A549 (cell line): ENCODE measurements at regions not wholly inside any gene's neighbourhood (a gene's known extent, or its start where the extent isn't known, plus 50 kb on each side); places are given as distances from the start of the nearest gene placed in this dataset.

Experiments used
- ATAC-seq, 2 experiments: fragments of 200-7000 bp in 1 of 2; fragments of >200 bp in 1 of 2; cut with Nextera tagmentation in 1 of 2; cut with Tn5 transposase in 1 of 2; 3 replicates each; pipeline versions ENCODE4 v1.8.0 to v1.9.1; 2018 to 2020; ENCODE audit warnings: mild to moderate bottlenecking in 1 of 2, moderate library complexity in 1 of 2
- CTCF ChIA-PET: fragments of 300-600 bp; sonication (Branson Sonifier 250); formaldehyde crosslinking; extraction: SDS; loops from one replicate; lab custom pipeline; 2021; ENCODE audit warnings: antibody characterized with exemption, inconsistent platforms; lab: Yijun Ruan, JAX
- POLR2A ChIA-PET: fragments of 350-600 bp; formaldehyde crosslinking; extraction: SDS; loops from one replicate; lab custom pipeline; 2021; ENCODE audit warnings: antibody characterized with exemption, inconsistent platforms; lab: Yijun Ruan, JAX
- DNase-seq, 2 experiments: peaks; one replicate each; pipeline versions ENCODE4 v3.0.0 to v3.0.0-alpha.2; 2011 to 2016; ENCODE audit warnings: low read depth in 1 of 2, low spot score in 1 of 2
- FAIRE-seq: peaks from 2 replicates; lab custom pipeline; 2011; peaks lifted over from hg19 to GRCh38; lab: Jason Lieb, UNC
- H3K27ac ChIP-seq, 2 experiments: fragments of >200 bp; sonication (Bioruptor Twin); formaldehyde crosslinking; 3 replicates each; pipeline ENCODE4 v1.5.1; 2016 to 2017
- H3K4me1 ChIP-seq: fragments of >200 bp; sonication (Bioruptor Twin); formaldehyde crosslinking; 3 replicates; pipeline ENCODE4 v1.6.1; 2016
- H3K4me2 ChIP-seq: fragments of >200 bp; sonication (Bioruptor Twin); formaldehyde crosslinking; 3 replicates; pipeline ENCODE4 v1.6.1; 2016
- H3K4me3 ChIP-seq: fragments of >200 bp; sonication (Bioruptor Twin); formaldehyde crosslinking; 3 replicates; pipeline ENCODE4 v1.5.1; 2016
- H3K9me3 ChIP-seq: fragments of >200 bp; sonication (Bioruptor Twin); formaldehyde crosslinking; 3 replicates; pipeline ENCODE4 v1.6.1; 2016
- EHMT2 ChIP-seq: fragments of 200-600 bp; sonication (generic); IDR thresholded peaks from 2 replicates; pipeline ENCODE4 v1.6.1; 2016; ENCODE audit warnings: antibody characterized with exemption, low read depth, mild to moderate bottlenecking, moderate library complexity
- EP300 ChIP-seq, 2 experiments: fragments of >200 bp; sonication (Bioruptor Twin); formaldehyde crosslinking; IDR thresholded peaks; 2 replicates in 1 of 2; 3 replicates in 1 of 2; pipeline ENCODE4 v1.6.1; 2016 to 2017
- FOXS1 ChIP-seq: fragments of 250-450 bp; sonication (Bioruptor Pico); IDR thresholded peaks from 2 replicates; pipeline ENCODE4 v1.5.0; 2020; ENCODE audit warnings: mild to moderate bottlenecking, moderate library complexity
- HMGXB4 ChIP-seq: fragments of 250-450 bp; sonication (Bioruptor Pico); IDR thresholded peaks from 2 replicates; pipeline ENCODE4 v1.5.0; 2021; ENCODE audit warnings: mild to moderate bottlenecking, moderate library complexity, borderline replicate concordance
- HOXA7 ChIP-seq: fragments of 250-450 bp; sonication (Bioruptor Pico); IDR thresholded peaks from 2 replicates; pipeline ENCODE4 v1.5.0; 2020; ENCODE audit warnings: mild to moderate bottlenecking, moderate library complexity
- HOXB13 ChIP-seq: fragments of 250-450 bp; sonication (Bioruptor Pico); IDR thresholded peaks from 2 replicates; pipeline ENCODE4 v1.5.0; 2020; ENCODE audit warnings: low read depth, mild to moderate bottlenecking, moderate library complexity
- MAFK ChIP-seq: fragments of 450-650 bp; IDR thresholded peaks from 2 replicates; pipeline ENCODE4 v1.6.1; 2014; ENCODE audit not compliant: partially characterized antibody
- MYC ChIP-seq: IDR thresholded peaks from 2 replicates; pipeline ENCODE4 v1.6.1; 2012; ENCODE audit warnings: mild to moderate bottlenecking, inconsistent platforms, low read length, improper control_type of control experiment, borderline replicate concordance
- NFE2L2 ChIP-seq: fragments of 150-350 bp; conservative IDR thresholded peaks from 2 replicates; pipeline ENCODE4 v1.6.1; 2014; ENCODE audit warnings: low read length
- POLR2A ChIP-seq: IDR thresholded peaks from 2 replicates; pipeline ENCODE4 v1.6.1; 2012; ENCODE audit warnings: mild to moderate bottlenecking, low read length
- POLR2AphosphoS2 ChIP-seq: conservative IDR thresholded peaks from 2 replicates; pipeline ENCODE4 v1.6.1; 2012; ENCODE audit warnings: low read length, improper control_type of control experiment, inconsistent platforms
- RCOR1 ChIP-seq: fragments of 150-350 bp; IDR thresholded peaks from 2 replicates; pipeline ENCODE4 v1.6.1; 2014; ENCODE audit warnings: antibody characterized with exemption, low read length, low read depth
- SREBF2 ChIP-seq: fragments of 450-650 bp; IDR thresholded peaks from 2 replicates; pipeline ENCODE4 v1.6.1; 2014; ENCODE audit warnings: mild to moderate bottlenecking, moderate library complexity
- TP53 ChIP-seq: fragments of 250-450 bp; sonication (Bioruptor Pico); IDR thresholded peaks from 2 replicates; pipeline ENCODE4 v1.5.0; 2021; ENCODE audit warnings: mild to moderate bottlenecking, moderate library complexity
- USF2 ChIP-seq: fragments of 450-650 bp; IDR thresholded peaks from 2 replicates; pipeline ENCODE4 v1.6.1; 2014; ENCODE audit warnings: antibody characterized with exemption
- ZC3H11A ChIP-seq: fragments of 450-650 bp; IDR thresholded peaks from 2 replicates; pipeline ENCODE4 v1.6.1; 2014; ENCODE audit warnings: antibody characterized with exemption, mild to moderate bottlenecking
- ZNF302 ChIP-seq: fragments of 250-450 bp; sonication (Bioruptor Pico); IDR thresholded peaks from 2 replicates; pipeline ENCODE4 v1.9.0; 2021; ENCODE audit warnings: inconsistent platforms, mild to moderate bottlenecking, moderate library complexity
- ZSCAN20 ChIP-seq: fragments of 250-450 bp; sonication (Bioruptor Pico); IDR thresholded peaks from 2 replicates; pipeline ENCODE4 v1.8.0; 2022; ENCODE audit warnings: mild to moderate bottlenecking, moderate library complexity
- WGBS: methylation state at CpG from one replicate; pipeline ENCODE4 v1.1.6; 2017; ENCODE audit errors: missing lambda C conversion rate; 5-methylcytosine and 5-hydroxymethylcytosine counted together
- TF ChIP-seq, protein P1 (sequence below): IDR thresholded peaks from 2 replicates; pipeline ENCODE4 v1.6.1; 2012

- no peak for TF ChIP-seq FOXS1 (CRISPR knock-in tag)
- no peak for TF ChIP-seq HMGXB4
- no peak for TF ChIP-seq HOXA7 (CRISPR knock-in tag)
Observed at GRCh38 chr10:57202356-57202755, 841.3 kb upstream of the ZWINT start (continued).

GRCh38 chr10:57188846-57189245 lies 827.8 kb upstream of the ZWINT start:
- CTCF ChIA-PET, result no interaction called here
- DNase-seq (no peak), FAIRE-seq (no peak), ATAC-seq (no peak)
- TF ChIP-seq MYC (no peak), EHMT2 (no peak), SREBF2 (no peak)
- Histone ChIP-seq H3K4me3 (no peak overlapping the region), H3K27ac (no peak overlapping the region), H3K9me3 (no peaks in the 10 kb centered on the region), H3K4me1 (no peaks in the 10 kb centered on the region), H3K4me2 (no peak overlapping the region)
- 53% methylated on average over 1 of the region's 1 CpG for WGBS
- POLR2A ChIA-PET, result no interaction called here

DNA sequence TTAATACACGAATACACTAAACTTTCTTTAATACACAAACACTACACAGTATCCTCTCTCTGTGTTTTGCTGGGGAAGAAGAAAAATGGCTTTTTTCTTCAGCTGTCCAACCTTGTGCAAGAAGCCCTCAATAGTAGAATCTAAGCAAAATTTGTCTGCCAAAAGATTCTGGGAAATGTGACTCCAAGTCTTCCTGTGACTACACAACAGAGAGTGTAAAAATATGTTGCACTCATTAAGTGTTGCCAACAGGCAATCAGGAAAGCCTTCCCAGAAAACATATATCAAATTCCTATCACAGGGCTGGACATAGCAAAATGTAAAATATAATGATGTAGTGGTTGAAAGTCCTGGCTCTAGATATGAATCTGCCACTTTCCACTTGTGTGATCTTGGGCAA lies 825.1 kb upstream of the ZWINT start:
- CTCF ChIA-PET, result no interaction called here
- no peak for ATAC-seq

GRCh38 chr10:57169597-57169996 lies 808.5 kb upstream of the ZWINT start:
- Histone ChIP-seq H3K4me1 (no peaks in the 10 kb centered on the region), H3K27ac (no peak overlapping the region), H3K9me3 (no peaks in the 10 kb centered on the region), H3K4me2 (no peak overlapping the region), H3K4me3 (no peak overlapping the region)
- ChIA-PET POLR2A (no interaction called here), CTCF (no interaction called here)
- TF ChIP-seq FOXS1 (CRISPR knock-in tag) (no peak), ZSCAN20 (CRISPR knock-in tag) (no peak), TP53 (CRISPR knock-in tag) (no peak), MAFK (no peak), USF2 (no peak), POLR2A (no peak), EP300 (IDR thresholded peaks at IDR 0.05) (no peak)
- DNase-seq (no peak), FAIRE-seq (no peak), ATAC-seq (no peak)
- WGBS, result 0% methylated on average over 1 of the region's 1 CpG

More for the DNA sequence above, 825.1 kb upstream of the ZWINT start:
- H3K4me2 ChIP-seq, result no peak overlapping the region
- DNase-seq (no peak), FAIRE-seq (no peak)
- POLR2A ChIA-PET, result no interaction called here
- H3K9me3 ChIP-seq, result no peaks in the 10 kb centered on the region; the same call in 2 of the 3 replicates
- no peak overlapping the region for H3K4me3 ChIP-seq
- H3K27ac ChIP-seq, result no peak overlapping the region
- TF ChIP-seq ZNF302 (CRISPR knock-in tag), result no peak
- 50% methylated on average over 1 of the region's 1 CpG for WGBS
- H3K4me1 ChIP-seq, result no peaks in the 10 kb centered on the region

DNA sequence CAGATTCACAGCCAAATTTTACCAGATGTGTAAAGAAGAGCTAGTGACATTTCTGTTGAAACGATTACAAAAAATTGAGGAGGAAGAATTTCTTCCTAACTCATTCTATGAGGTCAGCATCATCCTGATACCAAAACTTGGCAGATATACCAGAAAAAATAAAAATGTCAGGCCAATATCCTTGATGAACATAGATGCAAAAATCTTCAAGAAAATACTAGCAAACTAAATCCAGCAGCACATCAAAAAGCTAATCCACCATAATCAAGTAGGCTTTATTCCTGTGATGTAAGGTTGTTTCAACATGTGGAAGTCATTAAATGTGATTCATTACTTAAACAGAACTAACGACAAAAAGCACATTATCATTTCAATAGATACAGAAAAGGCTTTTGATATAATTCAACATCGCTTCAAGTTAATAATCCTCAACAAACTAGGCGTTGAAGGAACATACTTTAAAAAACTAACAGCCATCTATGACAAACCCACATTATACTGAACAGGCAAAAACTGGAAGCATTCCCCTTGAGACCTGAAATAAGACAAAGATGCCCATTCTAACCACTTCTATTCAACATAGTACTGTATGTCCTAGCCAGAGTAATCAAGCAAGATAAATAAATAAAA lies 807.7 kb upstream of the ZWINT start:
- POLR2A ChIA-PET, result no interaction called here
- no peak for TF ChIP-seq ZC3H11A
- TF ChIP-seq EP300 (IDR thresholded peaks at IDR 0.05), result no peak
- TF ChIP-seq USF2, result no peak
- TF ChIP-seq, protein P1, sequence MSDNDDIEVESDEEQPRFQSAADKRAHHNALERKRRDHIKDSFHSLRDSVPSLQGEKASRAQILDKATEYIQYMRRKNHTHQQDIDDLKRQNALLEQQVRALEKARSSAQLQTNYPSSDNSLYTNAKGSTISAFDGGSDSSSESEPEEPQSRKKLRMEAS, result no peak
- TF ChIP-seq MAFK, result no peak
- no peak for TF ChIP-seq HOXB13 (CRISPR knock-in tag)
- no peak for TF ChIP-seq RCOR1
- TF ChIP-seq POLR2AphosphoS2, result no peak
- TF ChIP-seq NFE2L2, result no peak
- TF ChIP-seq POLR2A, result no peak
- ATAC-seq, result no peak

More for the DNA sequence above, 807.7 kb upstream of the ZWINT start:
- no peak for DNase-seq
- H3K4me3 ChIP-seq, result no peak overlapping the region
- no peaks in the 10 kb centered on the region for H3K9me3 ChIP-seq
- CTCF ChIA-PET, result no interaction called here
- H3K27ac ChIP-seq, result no peak overlapping the region
- no peaks in the 10 kb centered on the region for H3K4me1 ChIP-seq
- no peak overlapping the region for H3K4me2 ChIP-seq
- WGBS, result 5% methylated on average over 4 of the region's 4 CpGs
- no peak for FAIRE-seq
